ENCODE measurements at regions not wholly inside any gene's neighbourhood (a gene's known extent, or its start where the extent isn't known, plus 50 kb on each side); places are given as distances from the start of the nearest gene placed in this dataset.

DNA sequence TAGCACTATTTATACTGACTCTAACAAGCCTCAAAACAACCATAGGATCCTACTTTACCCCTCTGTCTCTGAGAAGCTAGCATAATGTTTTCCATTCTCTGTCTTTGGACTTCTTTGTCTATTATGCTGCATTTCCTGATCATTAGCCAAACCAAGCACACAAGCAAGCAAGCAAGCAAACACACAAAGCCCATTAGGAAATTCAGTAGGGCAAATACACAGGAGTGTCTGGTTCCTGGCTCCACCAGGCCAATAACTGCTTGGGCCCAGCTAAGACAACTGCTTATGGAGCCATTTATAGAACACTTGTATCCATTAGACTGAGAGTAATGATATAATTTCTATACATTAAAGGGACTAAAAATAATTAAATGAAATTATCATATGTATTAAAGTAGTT, 952.9 kb upstream of the EPHA7 start:
- H2AFZ ChIP-seq (ENCODE audit: low read depth, low read length) = no peak overlapping the region
- no peaks in the 10 kb centered on the region for H3F3A ChIP-seq (ENCODE audit: insufficient read depth, low read length, poor library complexity, severe bottlenecking)
- no peak overlapping the region for H3K27ac ChIP-seq (ENCODE audit: low read length)
- H3K9ac ChIP-seq (ENCODE audit: low read length) = no peak overlapping the region
- no peak overlapping the region for H3K4me2 ChIP-seq (ENCODE audit: low read length)
- H3K36me3 ChIP-seq (ENCODE audit: insufficient read depth, low read length) = no peaks in the 10 kb centered on the region
- no peaks in the 10 kb centered on the region for H3K9me3 ChIP-seq (ENCODE audit: low read length)
- no peaks in the 10 kb centered on the region for H4K20me1 ChIP-seq (ENCODE audit: insufficient read depth)
- no peak for TF ChIP-seq REST (IDR thresholded peaks at IDR 0.05; ENCODE audit: borderline replicate concordance)
- no peak for TF ChIP-seq EP300 (conservative IDR thresholded peaks at IDR 0.05; ENCODE audit: poor library complexity, severe bottlenecking)
- no peak for TF ChIP-seq TAF1 (IDR thresholded peaks at IDR 0.05; ENCODE audit: low read depth)
- TF ChIP-seq EZH2 (IDR thresholded peaks at IDR 0.05; ENCODE audit: borderline replicate concordance, insufficient read depth, low read length, poor library complexity, severe bottlenecking) = no peak
- no peak for TF ChIP-seq SMC3 (conservative IDR thresholded peaks at IDR 0.05; ENCODE audit: poor library complexity)
- TF ChIP-seq RAD21 (conservative IDR thresholded peaks at IDR 0.05) = no peak
- TF ChIP-seq, protein P1, sequence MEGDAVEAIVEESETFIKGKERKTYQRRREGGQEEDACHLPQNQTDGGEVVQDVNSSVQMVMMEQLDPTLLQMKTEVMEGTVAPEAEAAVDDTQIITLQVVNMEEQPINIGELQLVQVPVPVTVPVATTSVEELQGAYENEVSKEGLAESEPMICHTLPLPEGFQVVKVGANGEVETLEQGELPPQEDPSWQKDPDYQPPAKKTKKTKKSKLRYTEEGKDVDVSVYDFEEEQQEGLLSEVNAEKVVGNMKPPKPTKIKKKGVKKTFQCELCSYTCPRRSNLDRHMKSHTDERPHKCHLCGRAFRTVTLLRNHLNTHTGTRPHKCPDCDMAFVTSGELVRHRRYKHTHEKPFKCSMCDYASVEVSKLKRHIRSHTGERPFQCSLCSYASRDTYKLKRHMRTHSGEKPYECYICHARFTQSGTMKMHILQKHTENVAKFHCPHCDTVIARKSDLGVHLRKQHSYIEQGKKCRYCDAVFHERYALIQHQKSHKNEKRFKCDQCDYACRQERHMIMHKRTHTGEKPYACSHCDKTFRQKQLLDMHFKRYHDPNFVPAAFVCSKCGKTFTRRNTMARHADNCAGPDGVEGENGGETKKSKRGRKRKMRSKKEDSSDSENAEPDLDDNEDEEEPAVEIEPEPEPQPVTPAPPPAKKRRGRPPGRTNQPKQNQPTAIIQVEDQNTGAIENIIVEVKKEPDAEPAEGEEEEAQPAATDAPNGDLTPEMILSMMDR (IDR thresholded peaks at IDR 0.05; ENCODE audit: poor library complexity, severe bottlenecking) = no peak
- TF ChIP-seq MXI1 (conservative IDR thresholded peaks at IDR 0.05; ENCODE audit: poor library complexity, severe bottlenecking) = no peak
- no peak for TF ChIP-seq POLR2AphosphoS5 (IDR thresholded peaks at IDR 0.05)
- no peaks in the 10 kb centered on the region for H3K9me2 ChIP-seq (ENCODE audit: insufficient read depth, low read length)
- H3K79me2 ChIP-seq (replicated peaks; ENCODE audit: insufficient read depth, low read length) = no peaks in the 10 kb centered on the region
- H3K4me3 ChIP-seq (ENCODE audit: low read length) = no peak overlapping the region
- no peaks in the 10 kb centered on the region for H3K27me3 ChIP-seq (ENCODE audit: insufficient read depth, low read depth, low read length)

DNA sequence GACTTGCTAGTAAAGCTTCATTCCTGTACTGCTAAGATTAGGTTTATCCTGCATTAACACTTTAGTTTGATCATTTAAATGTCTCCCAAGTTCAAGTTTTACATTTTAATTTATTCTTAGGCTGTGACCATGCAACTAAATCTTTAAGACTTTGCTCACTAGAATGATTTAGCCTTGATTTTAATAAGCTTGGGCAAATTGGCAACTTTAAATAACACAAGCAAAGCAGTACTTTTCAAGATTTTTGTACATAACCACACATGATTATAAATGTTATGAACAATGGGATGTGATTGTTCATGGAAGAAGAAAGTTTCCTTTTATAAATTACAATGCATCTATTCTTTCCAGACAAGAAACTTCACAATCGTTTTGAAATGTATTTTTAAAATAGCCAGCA, 948.0 kb upstream of the EPHA7 start:
- TF ChIP-seq TAF1 (IDR thresholded peaks at IDR 0.05; ENCODE audit: low read depth) (no peak), EZH2 (IDR thresholded peaks at IDR 0.05; ENCODE audit: borderline replicate concordance, insufficient read depth, low read length, poor library complexity, severe bottlenecking) (no peak), REST (IDR thresholded peaks at IDR 0.05; ENCODE audit: borderline replicate concordance) (no peak), EP300 (conservative IDR thresholded peaks at IDR 0.05; ENCODE audit: poor library complexity, severe bottlenecking) (no peak), MXI1 (conservative IDR thresholded peaks at IDR 0.05; ENCODE audit: poor library complexity, severe bottlenecking) (no peak), POLR2AphosphoS5 (IDR thresholded peaks at IDR 0.05) (no peak), RAD21 (conservative IDR thresholded peaks at IDR 0.05) (no peak)
- TF ChIP-seq, protein P1 (IDR thresholded peaks at IDR 0.05; ENCODE audit: poor library complexity, severe bottlenecking) = no peak
- no peaks in the 10 kb centered on the region for H3K79me2 ChIP-seq (replicated peaks; ENCODE audit: insufficient read depth, low read length)
- no peaks in the 10 kb centered on the region for H3K36me3 ChIP-seq (ENCODE audit: insufficient read depth, low read length)
- no peaks in the 10 kb centered on the region for H4K20me1 ChIP-seq (ENCODE audit: insufficient read depth)
- no peak overlapping the region for H3K4me2 ChIP-seq (ENCODE audit: low read length)
- no peaks in the 10 kb centered on the region for H3K9me3 ChIP-seq (ENCODE audit: low read length)
- no peak overlapping the region for H3K4me3 ChIP-seq (ENCODE audit: low read length)
- no peak overlapping the region for H3K9ac ChIP-seq (ENCODE audit: low read length)
- no peaks in the 10 kb centered on the region for H3K27me3 ChIP-seq (ENCODE audit: insufficient read depth, low read depth, low read length)
- H3F3A ChIP-seq (ENCODE audit: insufficient read depth, low read length, poor library complexity, severe bottlenecking) = no peaks in the 10 kb centered on the region
- no peak overlapping the region for H3K27ac ChIP-seq (ENCODE audit: low read length)
- no peak overlapping the region for H2AFZ ChIP-seq (ENCODE audit: low read depth, low read length)
- H3K9me2 ChIP-seq (ENCODE audit: insufficient read depth, low read length) = no peaks in the 10 kb centered on the region

Data from neural cell (in vitro differentiated cells).